Upper lobe of left lung (tissue), 6 donors: ENCODE measurements at regions not wholly inside any gene's neighbourhood (a gene's known extent, or its start where the extent isn't known, plus 50 kb on each side); places are given as distances from the start of the nearest gene placed in this dataset.
"Not testable (repeated sequence)": the region's sequence is repeated elsewhere in the genome, so short reads cannot be mapped to it uniquely, and the experiment has no call there.

ENCODE experiments used
- ATAC-seq, 2 donors: fragments of 200-7000 bp; cut with Tn5 transposase; one replicate each; pipeline ENCODE4 v1.9.1; 2022; ENCODE audit warnings: mild to moderate bottlenecking in 2 of 2, moderate library complexity in 2 of 2; ENCODE audit not compliant: low FRiP score in 2 of 2
- DNase-seq, 2 donors: peaks; one replicate each; pipeline ENCODE4 v3.0.0-alpha.2; 2019 to 2020
- H3K27ac ChIP-seq, 4 donors: fragments of 200-600 bp; sonication (generic); one replicate each; pipeline ENCODE4 v1.5.1; 2016 to 2019
- H3K27me3 ChIP-seq, 4 donors: fragments of 200-600 bp; sonication (generic); one replicate each; pipeline ENCODE4 v1.5.1; 2017 to 2019
- H3K36me3 ChIP-seq, 4 donors: fragments of 200-600 bp; sonication (generic); one replicate each; pipeline ENCODE4 v1.5.1; 2016 to 2019
- H3K4me1 ChIP-seq, 4 donors: fragments of 200-600 bp; sonication (generic); one replicate each; pipeline ENCODE4 v1.5.1; 2018 to 2019
- H3K4me3 ChIP-seq, 4 donors: fragments of 200-600 bp; sonication (generic); one replicate each; pipeline ENCODE4 v1.5.1; 2017 to 2019; ENCODE audit warnings: mild to moderate bottlenecking in 2 of 4, moderate library complexity in 1 of 4
- H3K9me3 ChIP-seq, 4 donors: fragments of 200-600 bp; sonication (generic); one replicate each; pipeline ENCODE4 v1.5.1; 2018 to 2019
- EP300 ChIP-seq, 4 donors: sonication (generic); formaldehyde crosslinking; IDR thresholded peaks; one replicate each; pipeline ENCODE4 v1.5.1; 2017; ENCODE audit warnings: antibody characterized with exemption in 4 of 4, control low read depth in 2 of 4
- POLR2A ChIP-seq, 4 donors: fragments of 450-650 bp; IDR thresholded peaks; one replicate each; pipeline ENCODE4 v1.5.1; 2016 to 2017; ENCODE audit warnings: antibody characterized with exemption in 4 of 4, mild to moderate bottlenecking in 2 of 4
- POLR2AphosphoS5 ChIP-seq, 2 donors: sonication (generic); formaldehyde crosslinking; IDR thresholded peaks; one replicate each; pipeline ENCODE4 v1.5.1; 2017; ENCODE audit warnings: antibody characterized with exemption in 2 of 2
- WGBS, 2 donors: methylation state at CpG; one replicate each; pipeline ENCODE4 v1.1.5; 2017 to 2018; 5-methylcytosine and 5-hydroxymethylcytosine counted together
- TF ChIP-seq, protein P1 (sequence below), 6 experiments: fragments of 450-650 bp in 4 of 6; fragments of 200-600 bp in 2 of 6; sonication (generic) in 2 of 6; IDR thresholded peaks; one replicate each; pipeline ENCODE4 v1.5.1; 2016 to 2019; ENCODE audit warnings: antibody characterized with exemption in 6 of 6
- donor health status: DM: no; HTN: no; CAD: no; lungs with moderate emphysema.
- donor health status: DM: no; HTN: yes; CAD: no; lungs with severe emphysema.

DNA sequence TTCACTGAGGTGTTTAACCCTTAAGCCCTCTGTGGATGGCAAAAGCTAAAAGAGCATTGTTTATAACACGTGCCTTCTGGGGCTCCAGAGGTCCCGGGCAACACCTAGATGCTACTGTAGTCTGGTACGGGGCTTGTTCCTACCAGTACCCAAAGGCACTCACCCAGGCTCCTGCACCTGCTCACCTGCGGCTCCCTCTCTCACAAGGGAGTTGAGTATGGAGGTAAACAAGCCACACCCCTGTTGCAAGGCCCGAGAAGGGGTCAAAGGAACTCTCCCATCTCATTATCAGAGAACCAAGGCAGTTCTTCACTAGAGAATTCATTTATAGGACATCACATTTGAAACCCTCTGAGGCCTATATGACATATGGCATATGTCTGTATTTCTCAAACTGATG lies 53.4 kb upstream of the IL6ST start:
- ATAC-seq, result peak in 1 of 2 donors; percentile 35
- H3K4me3 ChIP-seq, result no peak overlapping the region
- TF ChIP-seq POLR2A (IDR thresholded peaks at IDR 0.05), result no peak
- TF ChIP-seq, protein P1, sequence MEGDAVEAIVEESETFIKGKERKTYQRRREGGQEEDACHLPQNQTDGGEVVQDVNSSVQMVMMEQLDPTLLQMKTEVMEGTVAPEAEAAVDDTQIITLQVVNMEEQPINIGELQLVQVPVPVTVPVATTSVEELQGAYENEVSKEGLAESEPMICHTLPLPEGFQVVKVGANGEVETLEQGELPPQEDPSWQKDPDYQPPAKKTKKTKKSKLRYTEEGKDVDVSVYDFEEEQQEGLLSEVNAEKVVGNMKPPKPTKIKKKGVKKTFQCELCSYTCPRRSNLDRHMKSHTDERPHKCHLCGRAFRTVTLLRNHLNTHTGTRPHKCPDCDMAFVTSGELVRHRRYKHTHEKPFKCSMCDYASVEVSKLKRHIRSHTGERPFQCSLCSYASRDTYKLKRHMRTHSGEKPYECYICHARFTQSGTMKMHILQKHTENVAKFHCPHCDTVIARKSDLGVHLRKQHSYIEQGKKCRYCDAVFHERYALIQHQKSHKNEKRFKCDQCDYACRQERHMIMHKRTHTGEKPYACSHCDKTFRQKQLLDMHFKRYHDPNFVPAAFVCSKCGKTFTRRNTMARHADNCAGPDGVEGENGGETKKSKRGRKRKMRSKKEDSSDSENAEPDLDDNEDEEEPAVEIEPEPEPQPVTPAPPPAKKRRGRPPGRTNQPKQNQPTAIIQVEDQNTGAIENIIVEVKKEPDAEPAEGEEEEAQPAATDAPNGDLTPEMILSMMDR (IDR thresholded peaks at IDR 0.05), result no peak
- no peak for TF ChIP-seq POLR2AphosphoS5 (IDR thresholded peaks at IDR 0.05)
- TF ChIP-seq EP300 (IDR thresholded peaks at IDR 0.05), result no peak
- DNase-seq, result peak in 1 of 2 donors; percentile 76
- H3K4me1 ChIP-seq, result peaks cover 16 to 26% (median 22%) of the 10 kb centered on the region in 4 donors
- 65 to 94% methylated on average over 5 of the region's 5 CpGs for WGBS, 2 donors
- H3K9me3 ChIP-seq, result no peaks in the 10 kb centered on the region
- H3K27me3 ChIP-seq, result no peaks in the 10 kb centered on the region
- no peak overlapping the region for H3K27ac ChIP-seq
- no peaks in the 10 kb centered on the region for H3K36me3 ChIP-seq

DNA sequence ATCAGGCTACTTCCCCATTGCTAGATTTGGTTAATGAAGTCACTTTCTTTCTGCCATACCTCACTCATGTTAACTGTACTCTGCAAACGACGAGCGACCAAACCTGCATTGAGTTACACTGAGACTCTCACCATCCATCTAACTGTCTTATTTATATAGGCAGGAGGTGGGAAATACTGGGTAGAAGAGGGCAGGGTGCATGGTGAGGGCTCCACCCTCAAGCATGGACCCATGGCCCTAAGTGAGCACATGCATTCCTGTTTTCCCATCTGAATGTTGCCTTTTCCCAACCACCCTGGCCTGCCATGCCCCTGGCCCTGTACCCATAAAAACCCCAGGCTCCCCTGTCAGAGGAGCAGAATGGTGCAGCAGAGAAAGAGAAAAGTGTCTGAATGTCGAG lies 52.7 kb upstream of the IL6ST start:
- no peak for ATAC-seq
- TF ChIP-seq POLR2AphosphoS5 (IDR thresholded peaks at IDR 0.05) (no peak), EP300 (IDR thresholded peaks at IDR 0.05) (no peak), POLR2A (IDR thresholded peaks at IDR 0.05) (no peak)
- TF ChIP-seq, protein P1 (IDR thresholded peaks at IDR 0.05), result no peak
- WGBS, 2 donors, result 90 to 95% methylated on average over 4 of the region's 4 CpGs

DNA sequence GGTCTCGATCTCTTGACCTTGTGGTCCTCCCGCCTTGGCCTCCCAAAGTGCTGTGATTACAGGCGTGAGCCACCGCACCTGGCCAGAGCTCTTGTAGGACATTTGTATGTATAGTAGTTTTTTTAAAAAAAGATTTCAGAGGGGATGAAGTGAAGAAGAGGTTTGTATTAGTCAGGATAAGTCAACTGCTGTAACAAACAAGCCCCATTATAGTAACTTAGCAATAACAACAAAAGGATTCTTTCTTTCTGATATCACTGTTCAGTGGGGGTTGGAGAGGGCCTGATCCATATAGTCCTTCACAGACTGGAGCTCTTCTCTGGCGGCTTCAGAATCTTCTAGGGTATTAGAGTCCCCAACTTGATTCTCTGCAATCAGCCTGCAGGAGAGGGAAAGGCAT lies 50.7 kb upstream of the IL6ST start:
- Histone ChIP-seq H3K27me3 (no peaks in the 10 kb centered on the region), H3K36me3 (no peaks in the 10 kb centered on the region), H3K4me3 (no peak overlapping the region), H3K27ac (no peak overlapping the region), H3K9me3 (no peaks in the 10 kb centered on the region), H3K4me1 (peaks cover 10 to 16% (median 10%) of the 10 kb centered on the region in 4 donors)
- no peak for DNase-seq
- no peak for ATAC-seq
- WGBS, 2 donors, result 96% methylated on average over 5 of the region's 5 CpGs
- TF ChIP-seq POLR2A (IDR thresholded peaks at IDR 0.05) (no peak), POLR2AphosphoS5 (IDR thresholded peaks at IDR 0.05) (no peak), EP300 (IDR thresholded peaks at IDR 0.05) (no peak)
- TF ChIP-seq, protein P1 (IDR thresholded peaks at IDR 0.05), result no peak

More for the DNA sequence above, 52.7 kb upstream of the IL6ST start:
- Histone ChIP-seq H3K36me3 (no peaks in the 10 kb centered on the region), H3K4me1 (peaks cover 16 to 26% (median 22%) of the 10 kb centered on the region in 4 donors), H3K27me3 (no peaks in the 10 kb centered on the region), H3K4me3 (no peak overlapping the region), H3K9me3 (no peaks in the 10 kb centered on the region), H3K27ac (no peak overlapping the region)
- DNase-seq, result no peak

DNA sequence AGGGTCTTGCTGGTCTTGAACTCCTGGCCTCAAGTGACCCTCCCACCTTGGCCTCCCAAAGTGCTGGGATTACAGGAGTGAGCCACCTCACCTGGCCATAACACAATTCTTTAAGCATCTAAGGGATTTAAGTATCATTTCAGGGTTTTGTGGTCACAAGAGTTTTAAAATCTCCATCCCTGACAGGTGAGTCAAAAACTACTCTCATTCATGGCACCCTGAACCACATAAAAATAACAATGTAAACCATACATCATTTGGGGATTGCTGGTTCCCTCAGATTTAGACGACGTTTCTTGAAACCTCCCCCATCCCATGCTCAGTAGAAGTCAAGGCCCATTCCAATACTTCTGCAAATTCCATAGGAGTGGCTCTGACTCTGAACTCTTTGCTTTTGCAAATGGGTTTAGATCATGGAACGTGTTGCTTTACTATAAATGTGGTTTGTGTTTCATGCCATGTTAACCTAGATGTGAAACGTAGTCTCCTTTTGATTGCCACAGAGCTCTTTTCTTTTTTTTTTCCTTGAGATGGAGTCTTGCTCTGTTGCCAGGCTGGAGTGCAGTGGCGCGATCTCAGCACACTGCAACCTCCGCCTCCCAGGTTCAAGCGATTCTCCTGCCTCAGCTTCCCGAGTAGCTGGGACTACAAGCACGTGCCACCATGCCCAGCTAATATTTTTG lies 50.1 kb upstream of the IL6ST start:
- not testable (repeated sequence) for H3K4me3 ChIP-seq, DNase-seq, H3K36me3 ChIP-seq, H3K9me3 ChIP-seq, H3K27me3 ChIP-seq, ATAC-seq, H3K27ac ChIP-seq
- H3K4me1 ChIP-seq, result peaks cover 4 to 11% (median 6%) of the 10 kb centered on the region in 4 donors
- 94 to 95% methylated on average over 10 of the region's 10 CpGs for WGBS, 2 donors
